Fibroblast of lung (primary cell): ENCODE measurements at regions not wholly inside any gene's neighbourhood (a gene's known extent, or its start where the extent isn't known, plus 50 kb on each side); places are given as distances from the start of the nearest gene placed in this dataset.

Source experiments
- CTCF ChIP-seq, 2 donors: IDR thresholded peaks in 1 of 2; conservative IDR thresholded peaks in 1 of 2; 1 replicate in 1 of 2; 2 replicates in 1 of 2; pipeline ENCODE4 v1.5.1; 2011 to 2012; ENCODE audit warnings: low read length in 2 of 2, control low read depth in 1 of 2, inconsistent platforms in 1 of 2, low read depth in 1 of 2, mild to moderate bottlenecking in 1 of 2
- EZH2 ChIP-seq: IDR thresholded peaks from 2 replicates; pipeline ENCODE4 v1.5.1; 2012; ENCODE audit warnings: low read length, control low read depth, mild to moderate bottlenecking; ENCODE audit errors: missing control alignments

- no peak for TF ChIP-seq EZH2
- TF ChIP-seq CTCF (conservative IDR thresholded peaks at IDR 0.05 in 1 of 2, IDR thresholded peaks at IDR 0.05 in 1 of 2; ENCODE audit: low read depth in 1 of 2, low read length in 2 of 2) = no peak
These were observed 399.9 kb upstream of the PITX2 start for GRCh38 chr4:111022758-111023157.
